Heart right ventricle (tissue), 16 donors: ENCODE measurements at regions not wholly inside any gene's neighbourhood (a gene's known extent, or its start where the extent isn't known, plus 50 kb on each side); places are given as distances from the start of the nearest gene placed in this dataset.

Experiments
- ATAC-seq, 8 donors: fragments of 200-7000 bp; cut with Tn5 transposase; one replicate each; pipeline ENCODE4 v1.9.1; 2020; ENCODE audit warnings: mild to moderate bottlenecking in 8 of 8, moderate library complexity in 8 of 8, moderate number of reproducible peaks in 1 of 8
- DNase-seq, 2 donors: peaks; one replicate each; pipeline ENCODE4 v3.0.0-alpha.2; 2020
- H3K27ac ChIP-seq, 10 donors: fragments of 200-600 bp; sonication (generic) in 2 of 10; one replicate each; pipeline versions ENCODE4 v1.5.0 to v1.8.0; 2020 to 2022; ENCODE audit warnings: mild to moderate bottlenecking in 3 of 10
- H3K27me3 ChIP-seq, 7 donors: fragments of 200-600 bp; one replicate each; pipeline ENCODE4 v1.8.0; 2021 to 2022; ENCODE audit warnings: mild to moderate bottlenecking in 2 of 7
- H3K36me3 ChIP-seq, 9 donors: fragments of 200-600 bp; sonication (generic) in 1 of 9; one replicate each; pipeline versions ENCODE4 v1.5.0 to v1.8.0; 2020 to 2022; ENCODE audit warnings: mild to moderate bottlenecking in 2 of 9
- H3K4me1 ChIP-seq, 9 donors: fragments of 200-600 bp; sonication (generic) in 1 of 9; one replicate each; pipeline versions ENCODE4 v1.5.0 to v1.8.0; 2020 to 2022; ENCODE audit warnings: mild to moderate bottlenecking in 4 of 9
- H3K4me3 ChIP-seq, 10 donors: fragments of 200-600 bp; sonication (generic) in 2 of 10; one replicate each; pipeline versions ENCODE4 v1.5.0 to v1.8.0; 2020 to 2022; ENCODE audit warnings: mild to moderate bottlenecking in 7 of 10, moderate library complexity in 2 of 10
- H3K9me3 ChIP-seq, 11 donors: fragments of 200-600 bp in 10 of 11; sonication (generic) in 2 of 11; one replicate each; pipeline versions ENCODE4 v1.5.0 to v1.8.0; 2013 to 2022; ENCODE audit warnings: mild to moderate bottlenecking in 2 of 11, control low read depth in 1 of 11, moderate library complexity in 1 of 11
- CTCF ChIP-seq, 9 donors: fragments of 200-600 bp; sonication (generic) in 2 of 9; IDR thresholded peaks; one replicate each; pipeline versions ENCODE4 v1.5.0 to v1.8.0; 2021 to 2022; ENCODE audit warnings: antibody characterized with exemption in 9 of 9, mild to moderate bottlenecking in 5 of 9, moderate library complexity in 1 of 9
- WGBS, 2 donors: extraction: QIAGEN DNeasy Blood & Tissue Kit; methylation state at CpG; one replicate each; pipeline ENCODE4 v1.1.7; 2013; ENCODE audit warnings: inconsistent platforms in 1 of 2; 5-methylcytosine and 5-hydroxymethylcytosine counted together
- intact Hi-C, 10 donors: fragments of 100-400 bp; cut with DNase I; formaldehyde crosslinking; loops; one replicate each; pipeline versions ENCODE4 v1.11.1 to v1.14.2; 2022
- donor health status: Arrhythmogenic right ventricular cardiomyopathy.
- donor health status: ischemic (EF 13 %, LVEDD 7.1; RV severe dilation, severe dysfunction).
- donor health status: healthy with polysubstance abuse.
- donor health status: DM: no; HTN: yes; CAD: no.
- donor health status: DM: no; HTN: no; CAD: no.
- donor health status: ischemic (EF 25% LVEDD 6.9; RV normal size, moderate dysfunction).
- donor health status: ischemic (EF 25% LVEDD 5.7; RV mildly dilated, moderate dysfunction).
- donor health status: healthy.
- donor health status: DM: yes; HTN: yes; CAD: no.
- donor health status: Ischemic cardiomyopathy.
- donor health status: ischemic (EF 35%, LVEDD 5.7; RV mildly dilated, moderate dysfunction).
- donor health status: nonischemic (EF 11% LVEDD 7.7; RV severe dilation, severe dysfunction).
- donor health status: DM: yes; HTN: yes; CAD: no.
- donor health status: PGD.
- donor health status: ischemic (EF 29% LVEDD 5.4; RV normal size, mild dysfunction).
- donor health status: nonischemic (EF 23%, LVEDD 6.1; RV moderate dilation, normal function).

GRCh38 chr7:109945820-109946518 lies 1145.0 kb upstream of the LRRN3 start:
- no peak for TF ChIP-seq CTCF (IDR thresholded peaks at IDR 0.05)
- ATAC-seq (no peak), DNase-seq (no peak)
- 79 to 83% methylated on average over 4 of the region's 4 CpGs for whole genome bisulfite sequencing, 2 donors
- intact Hi-C loops, result no loop called here
- Histone ChIP-seq H3K36me3 (no peaks in the 10 kb centered on the region), H3K27me3 (no peaks in the 10 kb centered on the region), H3K4me1 (no peaks in the 10 kb centered on the region), H3K4me3 (no peak overlapping the region), H3K9me3 (peaks cover 0 to 6% (median 0%) of the 10 kb centered on the region in 11 donors), H3K27ac (no peak overlapping the region)

- no peak for TF ChIP-seq CTCF (IDR thresholded peaks at IDR 0.05)
These were observed 1140.7 kb upstream of the LRRN3 start for GRCh38 chr7:109950256-109950655.

GRCh38 chr7:109950821-109951564 lies 1139.9 kb upstream of the LRRN3 start:
- TF ChIP-seq CTCF (IDR thresholded peaks at IDR 0.05), result no peak
- Histone ChIP-seq H3K4me1 (no peaks in the 10 kb centered on the region), H3K36me3 (no peaks in the 10 kb centered on the region), H3K4me3 (no peak overlapping the region), H3K27me3 (no peaks in the 10 kb centered on the region), H3K27ac (no peak overlapping the region), H3K9me3 (no peaks in the 10 kb centered on the region)
- intact Hi-C loops, result no loop called here
- WGBS, 2 donors, result 65 to 69% methylated on average over 3 of the region's 3 CpGs
- DNase-seq, result no peak
- ATAC-seq, result no peak

More at GRCh38 chr7:109950256-109950655, 1140.7 kb upstream of the LRRN3 start:
- 74 to 88% methylated on average over 2 of the region's 2 CpGs for WGBS, 2 donors
- Histone ChIP-seq H3K27me3 (no peaks in the 10 kb centered on the region), H3K27ac (no peak overlapping the region), H3K4me3 (no peak overlapping the region), H3K9me3 (no peaks in the 10 kb centered on the region), H3K36me3 (no peaks in the 10 kb centered on the region), H3K4me1 (no peaks in the 10 kb centered on the region)
- intact Hi-C loops, result no loop called here
- DNase-seq (no peak), ATAC-seq (no peak)

- no peaks in the 10 kb centered on the region for H3K27me3 ChIP-seq
- no peak overlapping the region for H3K4me3 ChIP-seq
- H3K9me3 ChIP-seq, result no peaks in the 10 kb centered on the region
- no peak for DNase-seq
- H3K4me1 ChIP-seq, result no peaks in the 10 kb centered on the region
- no peak for TF ChIP-seq CTCF (IDR thresholded peaks at IDR 0.05)
- no peak overlapping the region for H3K27ac ChIP-seq
- WGBS, 2 donors, result 82 to 85% methylated on average over 4 of the region's 4 CpGs
- ATAC-seq, result no peak
- intact Hi-C loops, result no loop called here
- no peaks in the 10 kb centered on the region for H3K36me3 ChIP-seq
These were observed 1139.4 kb upstream of the LRRN3 start for GRCh38 chr7:109951565-109951928.
